HUDEP-2 (cell line): ENCODE measurements at regions not wholly inside any gene's neighbourhood (a gene's known extent, or its start where the extent isn't known, plus 50 kb on each side); places are given as distances from the start of the nearest gene placed in this dataset.
A peak's percentile ranks its signal among the peaks of the same experiment; 100 is the strongest.
"Not testable (repeated sequence)": the region's sequence is repeated elsewhere in the genome, so short reads cannot be mapped to it uniquely, and the experiment has no call there.

Experiments
- DNase-seq, 76 experiments: peaks; one replicate each; lab custom pipeline; 2025; ENCODE audit not compliant: unreplicated experiment in 76 of 76; lab: John Stamatoyannopoulos, UW

GRCh38 chr5:111635151-111635902 lies 121.7 kb downstream of the NREP start:
- no peak for DNase-seq

GRCh38 chr5:111631328-111631727 lies 119.0 kb upstream of the STARD4 start:
- DNase-seq, result no peak

DNA sequence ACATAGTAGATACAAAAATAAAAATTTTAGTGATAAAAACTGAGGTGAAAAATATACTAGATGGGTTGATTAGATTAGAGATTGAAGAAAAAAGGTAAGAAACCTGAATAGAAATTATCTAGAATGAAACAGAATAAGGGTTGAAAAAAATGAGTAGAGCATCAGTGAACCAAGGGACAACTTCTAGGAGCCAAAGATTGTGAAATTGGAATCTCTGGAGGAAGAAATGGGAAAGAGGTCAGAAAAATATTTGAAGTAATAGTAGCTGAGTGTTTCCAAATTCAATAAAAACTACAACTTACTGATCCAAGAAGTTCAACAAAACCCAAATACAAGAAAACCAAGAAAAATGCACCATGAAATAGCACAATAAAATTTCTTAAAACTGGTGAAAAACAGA lies 116.6 kb upstream of the STARD4 start:
- no peak for DNase-seq

- DNase-seq, result no peak
Measured at GRCh38 chr5:111627862-111628261, 115.5 kb upstream of the STARD4 start.

DNA sequence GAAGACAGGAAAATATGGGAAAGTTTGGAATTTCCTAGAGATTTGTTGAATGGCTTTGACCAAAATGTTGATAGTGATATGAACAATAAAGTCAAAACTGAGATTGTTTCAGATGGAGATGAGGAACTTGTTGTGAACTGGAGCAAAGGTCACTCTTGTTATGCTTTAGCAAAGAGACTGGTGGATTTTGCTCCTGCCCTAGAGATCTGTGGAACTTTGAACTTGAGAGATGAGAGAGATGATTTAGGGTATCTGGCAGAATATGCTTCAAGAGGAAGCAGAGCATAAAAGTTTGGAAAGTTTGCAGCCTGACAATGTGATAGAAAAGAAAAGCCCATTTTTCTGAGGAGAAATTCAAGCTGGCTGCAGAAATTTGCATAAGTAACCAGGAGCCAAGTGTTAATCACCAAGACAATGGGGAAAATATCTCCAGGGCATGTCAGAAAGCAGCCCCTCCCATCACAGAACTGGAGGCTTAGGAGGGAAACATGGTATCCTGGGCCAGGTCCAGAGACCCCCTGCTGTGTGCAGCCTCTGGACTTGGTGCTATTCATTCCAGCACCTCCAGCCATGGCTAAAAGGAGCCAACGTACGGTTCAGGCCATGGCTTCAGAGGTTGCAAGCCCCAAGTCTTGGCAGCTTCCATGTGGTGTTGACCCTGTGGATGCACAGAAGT lies 114.3 kb upstream of the STARD4 start:
- no peak for DNase-seq

DNA sequence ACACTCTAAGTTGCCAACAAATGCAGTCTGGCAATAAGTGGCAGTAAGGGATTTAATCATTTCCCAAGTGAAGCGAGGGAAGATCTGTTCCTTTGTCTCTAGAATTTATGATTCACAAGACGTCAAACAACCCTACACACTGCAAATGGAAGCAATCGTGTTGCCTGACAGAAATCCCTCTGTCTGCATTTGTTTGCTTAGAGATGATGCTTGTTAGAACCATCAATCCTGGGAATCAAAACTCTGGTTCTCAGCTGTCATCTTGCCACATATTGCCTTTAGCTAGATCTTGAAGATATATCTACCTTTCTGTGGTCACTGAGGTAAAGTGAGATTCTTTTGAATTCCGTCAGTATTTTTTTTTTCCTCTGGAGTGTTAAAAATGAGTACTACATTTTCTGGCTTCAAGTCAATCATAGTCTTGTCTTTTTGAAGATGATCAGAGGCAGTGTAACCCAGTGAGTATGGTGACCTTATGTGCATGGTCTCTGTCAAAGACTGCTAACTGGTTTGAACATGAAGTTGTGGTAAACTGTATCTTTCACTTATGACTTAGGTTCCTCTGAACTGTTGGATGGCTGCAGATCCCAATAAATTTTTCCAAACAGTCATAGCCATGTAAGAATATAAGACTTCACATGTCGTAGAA lies 106.4 kb upstream of the STARD4 start:
- no peak for DNase-seq

DNA sequence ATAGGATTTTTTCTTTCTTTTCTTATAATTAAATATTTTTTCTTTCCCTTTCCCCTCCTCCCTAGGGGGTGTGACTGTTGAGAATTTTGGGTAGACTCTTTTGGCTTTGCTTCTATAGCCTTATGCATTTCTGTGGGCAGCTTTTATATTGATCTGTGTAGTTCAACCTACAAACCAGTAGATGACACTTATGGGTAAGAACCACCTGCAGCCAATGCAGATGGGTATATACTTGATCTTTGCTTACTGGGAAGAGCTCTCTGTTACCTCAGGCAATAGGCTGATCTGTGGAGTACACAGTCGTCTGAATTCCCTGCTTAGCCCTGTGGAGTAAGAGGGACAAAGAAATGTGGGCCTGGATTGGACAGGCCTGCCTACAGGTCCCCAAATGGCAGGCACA lies 102.7 kb upstream of the STARD4 start:
- DNase-seq, result no peak

- not testable (repeated sequence) for DNase-seq
Measured at GRCh38 chr5:111612013-111612630, 99.8 kb upstream of the STARD4 start.

DNA sequence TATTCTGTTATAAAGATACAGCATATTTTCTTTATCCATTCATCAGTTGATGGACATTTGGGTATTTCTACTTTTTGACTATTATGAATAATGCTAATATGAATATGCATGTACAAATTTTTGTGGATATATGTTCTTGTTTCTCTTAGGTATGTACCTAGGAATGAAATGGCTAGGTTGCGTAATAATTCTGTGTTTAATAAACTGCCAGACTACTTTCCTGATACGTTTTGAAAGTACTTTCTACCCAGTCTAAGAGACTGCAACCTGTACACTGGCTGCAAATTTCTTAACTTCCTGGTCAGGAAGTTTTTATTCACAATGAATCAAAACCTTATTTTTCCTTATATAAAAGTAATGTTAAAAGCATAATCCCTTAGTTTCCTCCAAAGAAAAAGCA lies 93.9 kb upstream of the STARD4 start:
- no peak for DNase-seq

- no peak for DNase-seq
Measured at GRCh38 chr5:111603446-111603827, 91.1 kb upstream of the STARD4 start.

GRCh38 chr5:111602817-111603445 lies 90.6 kb upstream of the STARD4 start:
- DNase-seq, result no peak

DNA sequence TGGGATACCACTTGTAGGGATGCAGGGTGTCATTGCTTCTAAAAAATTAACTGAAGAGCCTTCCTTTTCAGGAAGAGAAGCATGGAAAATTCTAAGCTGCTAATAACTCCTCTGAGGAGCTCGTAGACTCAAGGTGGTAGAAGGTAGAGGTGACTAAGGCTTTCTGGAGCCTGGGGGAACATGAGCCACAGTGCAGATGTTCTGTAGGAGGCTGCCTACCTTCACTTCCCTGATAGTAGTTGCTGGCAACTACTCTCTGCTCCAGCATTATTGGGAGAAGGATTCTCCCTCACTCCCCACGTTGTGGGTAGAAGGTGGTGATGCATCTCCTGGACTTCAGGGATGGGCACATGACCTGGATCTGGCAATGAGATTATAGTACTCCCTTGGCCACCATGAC lies 86.7 kb upstream of the STARD4 start:
- DNase-seq, result no peak

DNA sequence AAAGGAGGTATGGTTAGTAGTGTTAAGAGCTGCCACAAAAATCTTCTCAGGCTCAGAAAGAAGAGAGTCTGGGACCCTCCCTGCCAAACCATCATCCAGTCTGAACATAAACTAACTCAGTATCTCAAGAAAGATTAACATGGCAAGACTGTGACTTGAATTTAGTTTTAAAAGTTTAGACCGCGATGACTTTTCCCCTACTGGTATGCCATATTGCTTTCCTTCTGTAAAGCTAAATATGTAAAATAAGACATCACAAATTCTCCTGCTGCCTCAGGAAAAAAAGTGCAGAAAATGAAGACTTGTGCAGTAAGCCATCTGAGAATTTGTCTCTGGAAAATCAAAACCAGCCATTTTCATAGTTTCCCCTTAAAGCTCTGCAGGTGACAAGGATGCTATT lies 85.2 kb upstream of the STARD4 start:
- DNase-seq, result no peak

DNA sequence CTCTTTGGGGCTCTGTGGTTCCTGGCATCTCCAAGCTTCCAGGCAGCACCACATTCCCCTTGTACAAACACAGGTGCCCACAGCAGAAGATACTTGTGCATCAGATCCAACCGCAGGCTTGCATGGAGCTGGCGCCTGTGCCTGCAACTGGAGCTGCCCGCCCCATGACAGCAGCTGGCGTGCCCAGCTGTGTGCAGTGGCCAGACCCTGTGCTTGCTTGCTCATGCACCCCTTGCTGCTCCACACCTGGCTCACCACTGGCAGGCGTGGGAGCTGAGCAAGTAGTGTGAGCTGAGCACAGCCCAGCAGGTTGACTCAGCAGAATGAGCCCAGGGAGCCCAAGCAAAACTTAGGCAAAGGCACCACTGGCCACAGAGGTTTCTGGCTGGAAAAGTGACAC lies 84.4 kb upstream of the STARD4 start:
- DNase-seq, result no peak

- no peak for DNase-seq
Measured at GRCh38 chr5:111595425-111595824, 83.1 kb upstream of the STARD4 start.

DNA sequence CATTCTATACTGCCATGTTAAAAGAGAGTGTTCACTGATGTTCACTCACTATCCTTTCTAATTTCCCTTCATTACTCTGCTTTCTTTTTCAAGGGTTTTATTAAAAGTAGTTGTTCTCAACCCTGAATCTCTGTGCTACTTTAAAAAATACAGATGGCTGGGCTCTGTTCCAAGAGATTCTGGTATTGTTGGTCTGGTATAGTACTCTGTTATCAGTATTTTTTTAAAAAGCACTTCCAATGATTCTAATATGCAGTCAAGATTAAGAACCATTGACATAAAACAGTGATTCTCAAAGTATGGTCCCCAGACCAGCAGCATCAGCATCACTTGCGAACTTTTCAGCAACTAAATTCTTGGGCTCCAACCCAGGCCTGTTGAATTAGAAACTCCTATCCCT lies 77.0 kb upstream of the STARD4 start:
- DNase-seq, result no peak

- no peak for DNase-seq
Measured at GRCh38 chr5:111587728-111588127, 75.4 kb upstream of the STARD4 start.

- no peak for DNase-seq
Measured at GRCh38 chr5:111585946-111586345, 73.6 kb upstream of the STARD4 start.

- no peak for DNase-seq
Measured at GRCh38 chr5:111585291-111585690, 73.0 kb upstream of the STARD4 start.

GRCh38 chr5:111584651-111585050 lies 72.3 kb upstream of the STARD4 start:
- DNase-seq, result peak in 1 of 76 experiments; percentile 2

- no peak for DNase-seq
Measured at GRCh38 chr5:111583758-111584203, 71.4 kb upstream of the STARD4 start.
